ENCODE measurements at regions not wholly inside any gene's neighbourhood (a gene's known extent, or its start where the extent isn't known, plus 50 kb on each side); places are given as distances from the start of the nearest gene placed in this dataset.

DNA sequence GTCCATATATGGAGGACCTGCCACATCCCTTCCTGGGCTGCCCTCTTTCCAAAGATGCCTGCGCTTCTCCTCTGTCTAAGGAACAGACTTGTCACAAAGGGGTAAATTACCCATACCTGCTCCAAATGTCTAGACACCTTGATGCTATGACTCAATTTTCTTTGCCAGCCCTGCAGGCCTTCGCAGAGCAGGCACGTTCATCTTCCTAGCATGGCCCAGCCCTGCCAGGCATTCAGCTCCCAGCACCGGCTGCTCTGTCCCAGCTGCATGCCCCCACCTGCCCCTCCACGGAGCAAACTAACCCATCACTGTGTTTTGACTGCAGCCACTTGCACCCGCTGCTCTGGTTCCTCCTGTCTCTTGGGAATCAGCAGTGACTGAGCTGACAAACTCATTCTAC lies 526.1 kb downstream of the MIAT start:
- no peak overlapping the region for H3K4me2 ChIP-seq (ENCODE audit: insufficient read depth in 1 of 2, low read depth in 2 of 2, low read length in 2 of 2)
- H3K4ac ChIP-seq (replicated peaks; ENCODE audit: insufficient read length, low read depth, low read length) = no peak overlapping the region
- peaks cover 1% of the 10 kb centered on the region; the same call in 1 of the 2 replicates for H3K23me2 ChIP-seq (ENCODE audit: low read depth, low read length)
- no peak overlapping the region for H2BK20ac ChIP-seq (ENCODE audit: low read length)
- H3K18ac ChIP-seq (ENCODE audit: extremely low read depth, low read length) = no peak overlapping the region
- H3K9me3 ChIP-seq (ENCODE audit: insufficient read depth in 2 of 2, low read depth in 1 of 2, low read length in 1 of 2) = peaks cover 0 to 5% of the 10 kb centered on the region in 2 experiments; a peak in 1 of 4 replicates
- no peaks in the 10 kb centered on the region for H3K79me1 ChIP-seq (ENCODE audit: low read depth, low read length)
- ChIA-PET CTCF (ENCODE audit: partially characterized antibody) (interaction anchor here (0.5 to 1.2 kb wide), 4 partner anchors 27 to 40 kb away, joined by 3 read pairs; no protein-coding TSS in a partner anchor), POLR2A (ENCODE audit: partially characterized antibody) (no interaction called here)
- no peaks in the 10 kb centered on the region for H3K79me2 ChIP-seq (ENCODE audit: control insufficient read depth in 1 of 2, insufficient read depth in 2 of 2, low read length in 2 of 2)
- DNase-seq (ENCODE audit: low read depth in 1 of 2, low spot score in 2 of 2) (no peak), FAIRE-seq (no peak)
- no peak overlapping the region for H2AFZ ChIP-seq (ENCODE audit: low read length)
- no peak overlapping the region for H3K14ac ChIP-seq (ENCODE audit: insufficient read length)
- H4K8ac ChIP-seq (ENCODE audit: extremely low read depth, insufficient read depth, low read length) = no peak overlapping the region
- no peak overlapping the region for H3K23ac ChIP-seq (ENCODE audit: insufficient read length)
- no peak overlapping the region for H2BK12ac ChIP-seq (ENCODE audit: low read depth, low read length)
- H3K27me3 ChIP-seq (replicated peaks in 1 of 4; ENCODE audit: control insufficient read depth in 3 of 4, extremely low read depth in 1 of 4, insufficient read depth in 3 of 4, low read length in 3 of 4) = peaks cover 0 to 4% (median 0%) of the 10 kb centered on the region in 4 experiments; a peak in 2 of 7 replicates
- H4K5ac ChIP-seq (ENCODE audit: insufficient read length, low read depth, low read length) = no peak overlapping the region
- no peak overlapping the region for H2BK5ac ChIP-seq (ENCODE audit: low read depth, low read length)
- WGBS, 2 experiments (ENCODE audit: extremely low coverage in 1 of 2, insufficient coverage in 1 of 2, insufficient read length in 1 of 2, insufficient replicate concordance in 2 of 2, low coverage in 1 of 2, low lambda C conversion rate in 2 of 2, missing lambda C conversion rate in 1 of 2) = 86% methylated on average over 6 of the region's 6 CpGs; no CpG with 5 or more reads in 1 of the 2 experiments
- no peak for TF ChIP-seq JUN (IDR thresholded peaks at IDR 0.05; ENCODE audit: low read depth, low read length)
- TF ChIP-seq RXRA (IDR thresholded peaks at IDR 0.05; ENCODE audit: insufficient read depth, low read depth, low read length) = no peak
- no peak for TF ChIP-seq PHF8 (conservative IDR thresholded peaks at IDR 0.05; ENCODE audit: low read depth, low read length)
- no peak for TF ChIP-seq RBBP5 (IDR thresholded peaks at IDR 0.05; ENCODE audit: borderline replicate concordance, low read depth, low read length)
- TF ChIP-seq BCL11A (IDR thresholded peaks at IDR 0.05; ENCODE audit: low read depth in 2 of 2, low read length in 2 of 2) = no peak
- no peak for TF ChIP-seq TAF7 (optimal IDR thresholded peaks at IDR 0.05; ENCODE audit: borderline replicate concordance, low read depth, low read length)
- no peak for TF ChIP-seq TBP (IDR thresholded peaks at IDR 0.05; ENCODE audit: low read depth, low read length)
- TF ChIP-seq KDM5A (IDR thresholded peaks at IDR 0.05; ENCODE audit: low read length) = no peak
- TF ChIP-seq, protein P1, sequence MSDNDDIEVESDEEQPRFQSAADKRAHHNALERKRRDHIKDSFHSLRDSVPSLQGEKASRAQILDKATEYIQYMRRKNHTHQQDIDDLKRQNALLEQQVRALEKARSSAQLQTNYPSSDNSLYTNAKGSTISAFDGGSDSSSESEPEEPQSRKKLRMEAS (IDR thresholded peaks at IDR 0.05) = no peak
- H2BK15ac ChIP-seq (ENCODE audit: low read length) = no peak overlapping the region
- H4K20me1 ChIP-seq (replicated peaks in 1 of 2; ENCODE audit: control insufficient read depth in 1 of 2, insufficient read depth in 2 of 2, low read length in 2 of 2) = no peaks in the 10 kb centered on the region
- no peak overlapping the region for H2AK5ac ChIP-seq (ENCODE audit: low read depth, low read length)
- H3K4me1 ChIP-seq (replicated peaks in 1 of 4; ENCODE audit: control insufficient read depth in 3 of 4, insufficient read depth in 4 of 4, low read length in 3 of 4) = peaks cover 0 to 10% (median 3%) of the 10 kb centered on the region in 4 experiments; a peak in 6 of 7 replicates
- no peak overlapping the region for H3K4me3 ChIP-seq (ENCODE audit: extremely low read depth in 1 of 4, insufficient read depth in 2 of 4, low read depth in 3 of 4, low read length in 4 of 4)
- no peaks in the 10 kb centered on the region for H3K36me3 ChIP-seq (ENCODE audit: control insufficient read depth in 2 of 4, insufficient read depth in 4 of 4, low read length in 3 of 4)
- H3K27ac ChIP-seq (ENCODE audit: low read depth, low read length) = no peak overlapping the region
- no peak overlapping the region for H2BK120ac ChIP-seq (replicated peaks; ENCODE audit: low read depth, low read length)
- H3K56ac ChIP-seq (replicated peaks; ENCODE audit: insufficient read length, low read depth, low read length) = no peak overlapping the region
- H4K91ac ChIP-seq (replicated peaks; ENCODE audit: insufficient read length, low read length) = no peak overlapping the region
- no peak overlapping the region for H3K9ac ChIP-seq (replicated peaks in 1 of 4; ENCODE audit: extremely low read depth in 1 of 4, low read depth in 3 of 4, low read length in 3 of 4)

Measured in H1 (cell line).